ENCODE measurements at regions not wholly inside any gene's neighbourhood (a gene's known extent, or its start where the extent isn't known, plus 50 kb on each side); places are given as distances from the start of the nearest gene placed in this dataset.

GRCh38 chr20:22663528-22664025, 79.2 kb upstream of the FOXA2 start:
- no peaks in the 10 kb centered on the region for H3K79me1 ChIP-seq (ENCODE audit: low read depth in 1 of 2, low read length in 2 of 2)
- no TSS peak for BruUV-seq (replicated peaks)
- 0% methylated on average over 1 of the region's 4 CpGs; no CpG with 5 or more reads in 1 of the 2 experiments for WGBS, 2 experiments (ENCODE audit: extremely low coverage in 2 of 2, insufficient read length in 1 of 2)
- no peak overlapping the region for H2AK5ac ChIP-seq (ENCODE audit: low read depth, low read length)
- H3K9me3 ChIP-seq (ENCODE audit: control insufficient read depth, insufficient read depth, low read length): no peaks in the 10 kb centered on the region
- H3K56ac ChIP-seq (ENCODE audit: extremely low read depth, insufficient read depth, low read length): no peak overlapping the region
- H3K27me3 ChIP-seq (ENCODE audit: control insufficient read depth, insufficient read depth, low read length): no peaks in the 10 kb centered on the region; the same call in 1 of the 2 replicates
- H3K18ac ChIP-seq (ENCODE audit: low read depth, low read length): no peak overlapping the region
- dilution Hi-C loops (cut with HindIII; ENCODE audit: low sequenced_read_pairs, unreplicated experiment) (no loop called here), in situ Hi-C loops (cut with MboI; ENCODE audit: low sequenced_read_pairs) (no loop called here), intact Hi-C loops (cut with micrococcal nuclease) (no loop called here)
- no peak overlapping the region for H3K4me3 ChIP-seq (ENCODE audit: insufficient read depth, low read depth, low read length)
- DNase-seq (no peak), ATAC-seq (ENCODE audit: low read depth) (no peak)
- no peak overlapping the region for H2BK15ac ChIP-seq (ENCODE audit: low read depth, low read length)
- CTCF ChIA-PET: no interaction called here
- no peak overlapping the region for H3K27ac ChIP-seq (ENCODE audit: insufficient read depth, low read length)
- H3K4ac ChIP-seq (ENCODE audit: low read depth, low read length): no peak overlapping the region
- H2AFZ ChIP-seq (replicated peaks; ENCODE audit: low read length, poor library complexity): no peak overlapping the region
- no peaks in the 10 kb centered on the region for H3K36me3 ChIP-seq (ENCODE audit: control insufficient read depth, insufficient read depth, low read length)
- H3K9me1 ChIP-seq (ENCODE audit: insufficient read depth, low read length): no peaks in the 10 kb centered on the region
- H4K5ac ChIP-seq (ENCODE audit: low read depth, low read length): no peak overlapping the region
- H2AK9ac ChIP-seq (replicated peaks; ENCODE audit: low read depth, low read length, poor library complexity): no peak overlapping the region
- H3K9ac ChIP-seq (ENCODE audit: low read depth, low read length): no peak overlapping the region
- H2BK120ac ChIP-seq (ENCODE audit: low read depth, low read length): no peak overlapping the region
- no peaks in the 10 kb centered on the region for H4K20me1 ChIP-seq (ENCODE audit: insufficient read depth, low read length)
- no peak overlapping the region for H4K8ac ChIP-seq (ENCODE audit: low read depth in 2 of 2, low read length in 2 of 2)
- POLR2A ChIA-PET (ENCODE audit: unreplicated experiment): no interaction called here
- no peak overlapping the region for H3K14ac ChIP-seq (replicated peaks; ENCODE audit: low read depth, low read length)
- H3K23ac ChIP-seq (ENCODE audit: low read depth, low read length): no peak overlapping the region
- H4K91ac ChIP-seq (ENCODE audit: insufficient read depth, low read depth, low read length): no peak overlapping the region
- TF ChIP-seq, protein P1, sequence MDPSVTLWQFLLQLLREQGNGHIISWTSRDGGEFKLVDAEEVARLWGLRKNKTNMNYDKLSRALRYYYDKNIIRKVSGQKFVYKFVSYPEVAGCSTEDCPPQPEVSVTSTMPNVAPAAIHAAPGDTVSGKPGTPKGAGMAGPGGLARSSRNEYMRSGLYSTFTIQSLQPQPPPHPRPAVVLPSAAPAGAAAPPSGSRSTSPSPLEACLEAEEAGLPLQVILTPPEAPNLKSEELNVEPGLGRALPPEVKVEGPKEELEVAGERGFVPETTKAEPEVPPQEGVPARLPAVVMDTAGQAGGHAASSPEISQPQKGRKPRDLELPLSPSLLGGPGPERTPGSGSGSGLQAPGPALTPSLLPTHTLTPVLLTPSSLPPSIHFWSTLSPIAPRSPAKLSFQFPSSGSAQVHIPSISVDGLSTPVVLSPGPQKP (IDR thresholded peaks at IDR 0.05; ENCODE audit: borderline replicate concordance, low read depth, low read length): no peak
- no peak for TF ChIP-seq SMC3 (IDR thresholded peaks at IDR 0.05; ENCODE audit: low read depth, low read length)
- no peak for TF ChIP-seq CHD1 (IDR thresholded peaks at IDR 0.05; ENCODE audit: low read depth, low read length)
- TF ChIP-seq MAFK (IDR thresholded peaks at IDR 0.05; ENCODE audit: low read depth, low read length): no peak
- no peak for TF ChIP-seq NFE2L2 (IDR thresholded peaks at IDR 0.05; ENCODE audit: low read depth, low read length)
- TF ChIP-seq FOS (IDR thresholded peaks at IDR 0.05; ENCODE audit: low read depth, low read length): no peak
- no peak for TF ChIP-seq RAD21 (IDR thresholded peaks at IDR 0.05; ENCODE audit: low read length)
- no peak for TF ChIP-seq RCOR1 (IDR thresholded peaks at IDR 0.05; ENCODE audit: insufficient replicate concordance, low read length)
- no peak for TF ChIP-seq MXI1 (IDR thresholded peaks at IDR 0.05; ENCODE audit: borderline replicate concordance, low read depth, low read length)
- TF ChIP-seq, protein P2, sequence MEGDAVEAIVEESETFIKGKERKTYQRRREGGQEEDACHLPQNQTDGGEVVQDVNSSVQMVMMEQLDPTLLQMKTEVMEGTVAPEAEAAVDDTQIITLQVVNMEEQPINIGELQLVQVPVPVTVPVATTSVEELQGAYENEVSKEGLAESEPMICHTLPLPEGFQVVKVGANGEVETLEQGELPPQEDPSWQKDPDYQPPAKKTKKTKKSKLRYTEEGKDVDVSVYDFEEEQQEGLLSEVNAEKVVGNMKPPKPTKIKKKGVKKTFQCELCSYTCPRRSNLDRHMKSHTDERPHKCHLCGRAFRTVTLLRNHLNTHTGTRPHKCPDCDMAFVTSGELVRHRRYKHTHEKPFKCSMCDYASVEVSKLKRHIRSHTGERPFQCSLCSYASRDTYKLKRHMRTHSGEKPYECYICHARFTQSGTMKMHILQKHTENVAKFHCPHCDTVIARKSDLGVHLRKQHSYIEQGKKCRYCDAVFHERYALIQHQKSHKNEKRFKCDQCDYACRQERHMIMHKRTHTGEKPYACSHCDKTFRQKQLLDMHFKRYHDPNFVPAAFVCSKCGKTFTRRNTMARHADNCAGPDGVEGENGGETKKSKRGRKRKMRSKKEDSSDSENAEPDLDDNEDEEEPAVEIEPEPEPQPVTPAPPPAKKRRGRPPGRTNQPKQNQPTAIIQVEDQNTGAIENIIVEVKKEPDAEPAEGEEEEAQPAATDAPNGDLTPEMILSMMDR (conservative IDR thresholded peaks at IDR 0.05; ENCODE audit: low read depth, low read length): no peak
- TF ChIP-seq, protein P3, sequence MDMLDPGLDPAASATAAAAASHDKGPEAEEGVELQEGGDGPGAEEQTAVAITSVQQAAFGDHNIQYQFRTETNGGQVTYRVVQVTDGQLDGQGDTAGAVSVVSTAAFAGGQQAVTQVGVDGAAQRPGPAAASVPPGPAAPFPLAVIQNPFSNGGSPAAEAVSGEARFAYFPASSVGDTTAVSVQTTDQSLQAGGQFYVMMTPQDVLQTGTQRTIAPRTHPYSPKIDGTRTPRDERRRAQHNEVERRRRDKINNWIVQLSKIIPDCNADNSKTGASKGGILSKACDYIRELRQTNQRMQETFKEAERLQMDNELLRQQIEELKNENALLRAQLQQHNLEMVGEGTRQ (IDR thresholded peaks at IDR 0.05; ENCODE audit: low read depth, low read length): no peak
- TF ChIP-seq CEBPB (IDR thresholded peaks at IDR 0.05; ENCODE audit: low read depth, low read length): no peak
- no peak overlapping the region for H3K4me2 ChIP-seq (ENCODE audit: low read depth, low read length)
- no peak overlapping the region for H2BK20ac ChIP-seq (ENCODE audit: low read depth, low read length)
- H2BK5ac ChIP-seq (ENCODE audit: low read depth, low read length, poor library complexity, severe bottlenecking): no peak overlapping the region
- no peaks in the 10 kb centered on the region for H3K4me1 ChIP-seq (ENCODE audit: control insufficient read depth, insufficient read depth, low read length)
